WTC11 (cell line): ENCODE measurements at regions not wholly inside any gene's neighbourhood (a gene's known extent, or its start where the extent isn't known, plus 50 kb on each side); places are given as distances from the start of the nearest gene placed in this dataset.

Experiments
- ATAC-seq: fragments of 200-7000 bp; cut with Tn5 transposase; 2 replicates; pipeline ENCODE4 v1.10.0; 2021; ENCODE audit warnings: mild to moderate bottlenecking, moderate library complexity
- CTCF ChIA-PET: fragments of 300-600 bp; sonication (Branson Sonifier 250); formaldehyde crosslinking; loops from one replicate; lab custom pipeline; 2021; ENCODE audit warnings: antibody characterized with exemption; lab: Charles Lee
- POLR2A ChIA-PET: fragments of 350-600 bp; sonication (Branson Sonifier 250); formaldehyde crosslinking; loops from one replicate; lab custom pipeline; 2021; ENCODE audit warnings: antibody characterized with exemption; lab: Charles Lee
- DNase-seq: peaks from one replicate; pipeline ENCODE4 v3.0.0; 2021; ENCODE audit warnings: low spot score
- H3K27ac Mint-ChIP-seq: 2 replicates; pipeline ENCODE4 v1.8.0; 2021; ENCODE audit warnings: mixed read lengths
- H3K27me3 Mint-ChIP-seq: 2 replicates; pipeline ENCODE4 v1.8.0; 2021; ENCODE audit warnings: low read depth, mild to moderate bottlenecking, moderate library complexity, mixed read lengths
- H3K36me3 Mint-ChIP-seq: 2 replicates; pipeline ENCODE4 v1.8.0; 2021; ENCODE audit warnings: mixed read lengths
- H3K4me1 Mint-ChIP-seq: 2 replicates; pipeline ENCODE4 v1.8.0; 2022; ENCODE audit warnings: mixed read lengths
- H3K4me3 Mint-ChIP-seq: 2 replicates; pipeline ENCODE4 v1.8.0; 2021; ENCODE audit warnings: mild to moderate bottlenecking, moderate library complexity, mixed read lengths
- H3K9me3 Mint-ChIP-seq: 2 replicates; pipeline ENCODE4 v1.8.0; 2021; ENCODE audit warnings: mixed read lengths
- ARID4B ChIP-seq: sonication (generic); formaldehyde crosslinking; IDR thresholded peaks from 2 replicates; pipeline ENCODE4 v1.8.0; 2023; ENCODE audit warnings: missing genetic modification reagents, mild to moderate bottlenecking, borderline replicate concordance
- CREB1 ChIP-seq: sonication (generic); formaldehyde crosslinking; IDR thresholded peaks from 2 replicates; pipeline ENCODE4 v1.8.0; 2023; ENCODE audit warnings: mild to moderate bottlenecking, missing genetic modification reagents
- E2F4 ChIP-seq: sonication (generic); formaldehyde crosslinking; IDR thresholded peaks from 2 replicates; pipeline ENCODE4 v1.8.1; 2022; ENCODE audit warnings: low read depth, mild to moderate bottlenecking, moderate library complexity, missing genetic modification reagents, borderline replicate concordance
- E2F5 ChIP-seq: sonication (generic); formaldehyde crosslinking; IDR thresholded peaks from 2 replicates; pipeline ENCODE4 v1.8.1; 2022; ENCODE audit warnings: mild to moderate bottlenecking, moderate library complexity, missing genetic modification reagents
- ESRRA ChIP-seq: sonication (generic); formaldehyde crosslinking; IDR thresholded peaks from 2 replicates; pipeline ENCODE4 v1.8.1; 2022; ENCODE audit warnings: mild to moderate bottlenecking, missing genetic modification reagents, borderline replicate concordance
- ETV6 ChIP-seq: sonication (generic); formaldehyde crosslinking; IDR thresholded peaks from 2 replicates; pipeline ENCODE4 v1.8.1; 2022; ENCODE audit warnings: mild to moderate bottlenecking, missing genetic modification reagents
- FOXJ3 ChIP-seq: sonication (generic); formaldehyde crosslinking; IDR thresholded peaks from 2 replicates; pipeline ENCODE4 v1.9.0; 2021; ENCODE audit warnings: missing genetic modification reagents, mild to moderate bottlenecking, borderline replicate concordance
- GABPB1 ChIP-seq: sonication (generic); formaldehyde crosslinking; IDR thresholded peaks from 2 replicates; pipeline ENCODE4 v1.8.1; 2023; ENCODE audit warnings: mild to moderate bottlenecking, missing genetic modification reagents
- GRHL2 ChIP-seq: fragments of 250-450 bp; sonication (Bioruptor Pico); IDR thresholded peaks from 2 replicates; pipeline ENCODE4 v1.8.0; 2022; ENCODE audit warnings: mild to moderate bottlenecking, moderate library complexity; ENCODE audit not compliant: insufficient replicate concordance, severe bottlenecking
- IRF2 ChIP-seq: sonication (generic); formaldehyde crosslinking; IDR thresholded peaks from 2 replicates; pipeline ENCODE4 v1.8.0; 2022; ENCODE audit warnings: low read depth, missing genetic modification reagents, borderline replicate concordance
- JAZF1 ChIP-seq: fragments of 250-450 bp; sonication (Bioruptor Pico); IDR thresholded peaks from 2 replicates; pipeline ENCODE4 v1.9.0; 2021; ENCODE audit warnings: moderate library complexity, mild to moderate bottlenecking, inconsistent platforms
- MXD4 ChIP-seq: fragments of 250-450 bp; sonication (Bioruptor Pico); IDR thresholded peaks from 2 replicates; pipeline ENCODE4 v1.8.0; 2021; ENCODE audit warnings: mild to moderate bottlenecking, moderate library complexity, borderline replicate concordance
- TP53 ChIP-seq: sonication (generic); formaldehyde crosslinking; IDR thresholded peaks from 2 replicates; pipeline ENCODE4 v1.8.1; 2023; ENCODE audit warnings: mild to moderate bottlenecking, missing genetic modification reagents
- ZBTB21 ChIP-seq: sonication (generic); formaldehyde crosslinking; IDR thresholded peaks from 2 replicates; pipeline ENCODE4 v1.8.1; 2023; ENCODE audit warnings: mild to moderate bottlenecking, missing genetic modification reagents, borderline replicate concordance
- ZNF232 ChIP-seq: sonication (generic); formaldehyde crosslinking; IDR thresholded peaks from 2 replicates; pipeline ENCODE4 v1.8.0; 2022; ENCODE audit warnings: mild to moderate bottlenecking, missing genetic modification reagents
- ZNF512 ChIP-seq: sonication (generic); formaldehyde crosslinking; IDR thresholded peaks from 2 replicates; pipeline ENCODE4 v1.8.1; 2022; ENCODE audit warnings: missing genetic modification reagents, borderline replicate concordance
- TF ChIP-seq, protein P1 (sequence below): fragments of 250-450 bp; sonication (Bioruptor Pico); IDR thresholded peaks from 2 replicates; pipeline ENCODE4 v2.1.2; 2022; ENCODE audit warnings: mild to moderate bottlenecking, moderate library complexity
- TF ChIP-seq, protein P2 (sequence below): fragments of 200-600 bp; IDR thresholded peaks from 2 replicates; pipeline ENCODE4 v1.8.0; 2022; ENCODE audit warnings: antibody characterized with exemption
- TF ChIP-seq, protein P3 (sequence below): sonication (generic); formaldehyde crosslinking; IDR thresholded peaks from 2 replicates; pipeline ENCODE4 v1.8.1; 2023; ENCODE audit warnings: mild to moderate bottlenecking, moderate library complexity, missing genetic modification reagents
- TF ChIP-seq, protein P4 (sequence below): sonication (generic); formaldehyde crosslinking; IDR thresholded peaks from 2 replicates; pipeline ENCODE4 v1.8.0; 2023; ENCODE audit warnings: mild to moderate bottlenecking, missing genetic modification reagents

- TF ChIP-seq, protein P1, sequence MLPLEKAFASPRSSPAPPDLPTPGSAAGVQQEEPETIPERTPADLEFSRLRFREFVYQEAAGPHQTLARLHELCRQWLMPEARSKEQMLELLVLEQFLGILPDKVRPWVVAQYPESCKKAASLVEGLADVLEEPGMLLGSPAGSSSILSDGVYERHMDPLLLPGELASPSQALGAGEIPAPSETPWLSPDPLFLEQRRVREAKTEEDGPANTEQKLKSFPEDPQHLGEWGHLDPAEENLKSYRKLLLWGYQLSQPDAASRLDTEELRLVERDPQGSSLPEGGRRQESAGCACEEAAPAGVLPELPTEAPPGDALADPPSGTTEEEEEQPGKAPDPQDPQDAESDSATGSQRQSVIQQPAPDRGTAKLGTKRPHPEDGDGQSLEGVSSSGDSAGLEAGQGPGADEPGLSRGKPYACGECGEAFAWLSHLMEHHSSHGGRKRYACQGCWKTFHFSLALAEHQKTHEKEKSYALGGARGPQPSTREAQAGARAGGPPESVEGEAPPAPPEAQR (CRISPR knock-in tag) = no peak
- TF ChIP-seq E2F5 (CRISPR knock-in tag) (peak; percentile 86; the same call in 1 of the 2 replicates), JAZF1 (no peak), IRF2 (no peak), E2F4 (CRISPR knock-in tag) (no peak), ZNF512 (no peak), CREB1 (CRISPR knock-in tag) (peak; percentile 70; the same call in 1 of the 2 replicates), GRHL2 (no peak), ESRRA (no peak)
- TF ChIP-seq, protein P2, sequence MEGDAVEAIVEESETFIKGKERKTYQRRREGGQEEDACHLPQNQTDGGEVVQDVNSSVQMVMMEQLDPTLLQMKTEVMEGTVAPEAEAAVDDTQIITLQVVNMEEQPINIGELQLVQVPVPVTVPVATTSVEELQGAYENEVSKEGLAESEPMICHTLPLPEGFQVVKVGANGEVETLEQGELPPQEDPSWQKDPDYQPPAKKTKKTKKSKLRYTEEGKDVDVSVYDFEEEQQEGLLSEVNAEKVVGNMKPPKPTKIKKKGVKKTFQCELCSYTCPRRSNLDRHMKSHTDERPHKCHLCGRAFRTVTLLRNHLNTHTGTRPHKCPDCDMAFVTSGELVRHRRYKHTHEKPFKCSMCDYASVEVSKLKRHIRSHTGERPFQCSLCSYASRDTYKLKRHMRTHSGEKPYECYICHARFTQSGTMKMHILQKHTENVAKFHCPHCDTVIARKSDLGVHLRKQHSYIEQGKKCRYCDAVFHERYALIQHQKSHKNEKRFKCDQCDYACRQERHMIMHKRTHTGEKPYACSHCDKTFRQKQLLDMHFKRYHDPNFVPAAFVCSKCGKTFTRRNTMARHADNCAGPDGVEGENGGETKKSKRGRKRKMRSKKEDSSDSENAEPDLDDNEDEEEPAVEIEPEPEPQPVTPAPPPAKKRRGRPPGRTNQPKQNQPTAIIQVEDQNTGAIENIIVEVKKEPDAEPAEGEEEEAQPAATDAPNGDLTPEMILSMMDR = no peak
- TF ChIP-seq, all 79 proteins: peak for 21
Observed at GRCh38 chr9:34809504-34810186, 99.7 kb upstream of the CCL21 start (continued).

- 0 out of 2 replicates have a peak, but pooled peaks cover 3% of the 10 kb centered on the region for H3K36me3 Mint-ChIP-seq
- CTCF ChIA-PET = interaction anchor here (1.4 kb wide), 1 partner anchor 42 kb away, joined by 4 read pairs; no protein-coding TSS in a partner anchor
- no peak for DNase-seq
- POLR2A ChIA-PET = no interaction called here
- peaks cover 24% of the 10 kb centered on the region for H3K9me3 Mint-ChIP-seq
- H3K27me3 Mint-ChIP-seq = peaks cover 42% of the 10 kb centered on the region
- ATAC-seq = no peak
- peaks cover 3% of the 10 kb centered on the region; the same call in 1 of the 2 replicates for H3K4me1 Mint-ChIP-seq
- no peak overlapping the region for H3K27ac Mint-ChIP-seq
- no peak overlapping the region for H3K4me3 Mint-ChIP-seq
- TF ChIP-seq, protein P3, sequence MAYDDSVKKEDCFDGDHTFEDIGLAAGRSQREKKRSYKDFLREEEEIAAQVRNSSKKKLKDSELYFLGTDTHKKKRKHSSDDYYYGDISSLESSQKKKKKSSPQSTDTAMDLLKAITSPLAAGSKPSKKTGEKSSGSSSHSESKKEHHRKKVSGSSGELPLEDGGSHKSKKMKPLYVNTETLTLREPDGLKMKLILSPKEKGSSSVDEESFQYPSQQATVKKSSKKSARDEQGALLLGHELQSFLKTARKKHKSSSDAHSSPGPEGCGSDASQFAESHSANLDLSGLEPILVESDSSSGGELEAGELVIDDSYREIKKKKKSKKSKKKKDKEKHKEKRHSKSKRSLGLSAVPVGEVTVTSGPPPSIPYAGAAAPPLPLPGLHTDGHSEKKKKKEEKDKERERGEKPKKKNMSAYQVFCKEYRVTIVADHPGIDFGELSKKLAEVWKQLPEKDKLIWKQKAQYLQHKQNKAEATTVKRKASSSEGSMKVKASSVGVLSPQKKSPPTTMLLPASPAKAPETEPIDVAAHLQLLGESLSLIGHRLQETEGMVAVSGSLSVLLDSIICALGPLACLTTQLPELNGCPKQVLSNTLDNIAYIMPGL (CRISPR knock-in tag) = no peak
- TF ChIP-seq ZBTB21 (CRISPR knock-in tag) = no peak
- no peak for TF ChIP-seq FOXJ3
- TF ChIP-seq ETV6 (CRISPR knock-in tag) = no peak
- no peak for TF ChIP-seq TP53 (CRISPR knock-in tag)
- no peak for TF ChIP-seq ARID4B (CRISPR knock-in tag)
- TF ChIP-seq GABPB1 (CRISPR knock-in tag) = no peak
- no peak for TF ChIP-seq MXD4
- TF ChIP-seq, protein P4, sequence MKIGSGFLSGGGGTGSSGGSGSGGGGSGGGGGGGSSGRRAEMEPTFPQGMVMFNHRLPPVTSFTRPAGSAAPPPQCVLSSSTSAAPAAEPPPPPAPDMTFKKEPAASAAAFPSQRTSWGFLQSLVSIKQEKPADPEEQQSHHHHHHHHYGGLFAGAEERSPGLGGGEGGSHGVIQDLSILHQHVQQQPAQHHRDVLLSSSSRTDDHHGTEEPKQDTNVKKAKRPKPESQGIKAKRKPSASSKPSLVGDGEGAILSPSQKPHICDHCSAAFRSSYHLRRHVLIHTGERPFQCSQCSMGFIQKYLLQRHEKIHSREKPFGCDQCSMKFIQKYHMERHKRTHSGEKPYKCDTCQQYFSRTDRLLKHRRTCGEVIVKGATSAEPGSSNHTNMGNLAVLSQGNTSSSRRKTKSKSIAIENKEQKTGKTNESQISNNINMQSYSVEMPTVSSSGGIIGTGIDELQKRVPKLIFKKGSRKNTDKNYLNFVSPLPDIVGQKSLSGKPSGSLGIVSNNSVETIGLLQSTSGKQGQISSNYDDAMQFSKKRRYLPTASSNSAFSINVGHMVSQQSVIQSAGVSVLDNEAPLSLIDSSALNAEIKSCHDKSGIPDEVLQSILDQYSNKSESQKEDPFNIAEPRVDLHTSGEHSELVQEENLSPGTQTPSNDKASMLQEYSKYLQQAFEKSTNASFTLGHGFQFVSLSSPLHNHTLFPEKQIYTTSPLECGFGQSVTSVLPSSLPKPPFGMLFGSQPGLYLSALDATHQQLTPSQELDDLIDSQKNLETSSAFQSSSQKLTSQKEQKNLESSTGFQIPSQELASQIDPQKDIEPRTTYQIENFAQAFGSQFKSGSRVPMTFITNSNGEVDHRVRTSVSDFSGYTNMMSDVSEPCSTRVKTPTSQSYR = no peak
- no peak for TF ChIP-seq ZNF232 (CRISPR knock-in tag)
Observed at GRCh38 chr9:34802916-34803315, 93.0 kb upstream of the CCL21 start.
